ENCODE measurements at regions not wholly inside any gene's neighbourhood (a gene's known extent, or its start where the extent isn't known, plus 50 kb on each side); places are given as distances from the start of the nearest gene placed in this dataset.

- Mint-ChIP-seq H3K36me3 (no peaks in the 10 kb centered on the region), H3K9me3 (no peaks in the 10 kb centered on the region), H3K4me3 (no peak overlapping the region), H3K27me3 (ENCODE audit: low read depth in 2 of 2) (peaks cover 3 to 12% of the 10 kb centered on the region in 2 donors), H3K27ac (no peak overlapping the region), H3K4me1 (peaks cover 19 to 27% of the 10 kb centered on the region in 2 donors)
- WGBS (ENCODE audit: insufficient coverage): 89% methylated on average over 4 of the region's 4 CpGs
- intact Hi-C loops (cut with micrococcal nuclease): no loop called here
- H3K4me3 ChIP-seq (ENCODE audit: low read length): no peak overlapping the region
- TF ChIP-seq CTCF (IDR thresholded peaks at IDR 0.05): no peak
- ATAC-seq: no peak
- peaks cover 12% of the 10 kb centered on the region for H3K4me1 ChIP-seq (ENCODE audit: control insufficient read depth, insufficient read depth, low read length)
- no peak overlapping the region for H3K27ac ChIP-seq (ENCODE audit: low read length)
- H3K9me3 ChIP-seq (ENCODE audit: control insufficient read depth, insufficient read depth, low read length): no peaks in the 10 kb centered on the region
- H3K36me3 ChIP-seq (ENCODE audit: control insufficient read depth, insufficient read depth, low read length): no peaks in the 10 kb centered on the region
- H3K27me3 ChIP-seq (ENCODE audit: control insufficient read depth, insufficient read depth, low read length): no peaks in the 10 kb centered on the region
- no peak for DNase-seq
These were observed 190.2 kb upstream of the BTG1 start for GRCh38 chr12:92335831-92336230.

GRCh38 chr12:92334552-92334951, 188.9 kb upstream of the BTG1 start:
- peaks cover 12% of the 10 kb centered on the region for H3K4me1 ChIP-seq (ENCODE audit: control insufficient read depth, insufficient read depth, low read length)
- Mint-ChIP-seq H3K4me3 (no peak overlapping the region), H3K27ac (no peak overlapping the region), H3K27me3 (ENCODE audit: low read depth in 2 of 2) (peaks cover 3 to 12% of the 10 kb centered on the region in 2 donors), H3K4me1 (peaks cover 19 to 26% of the 10 kb centered on the region in 2 donors), H3K36me3 (no peaks in the 10 kb centered on the region), H3K9me3 (no peaks in the 10 kb centered on the region)
- H3K27me3 ChIP-seq (ENCODE audit: control insufficient read depth, insufficient read depth, low read length): no peaks in the 10 kb centered on the region
- 100% methylated on average over 3 of the region's 4 CpGs for WGBS (ENCODE audit: insufficient coverage)
- intact Hi-C loops (cut with micrococcal nuclease): no loop called here
- H3K36me3 ChIP-seq (ENCODE audit: control insufficient read depth, insufficient read depth, low read length): no peaks in the 10 kb centered on the region
- DNase-seq (no peak), ATAC-seq (no peak)
- H3K4me3 ChIP-seq (ENCODE audit: low read length): no peak overlapping the region
- H3K27ac ChIP-seq (ENCODE audit: low read length): no peak overlapping the region
- no peak for TF ChIP-seq CTCF (IDR thresholded peaks at IDR 0.05)
- H3K9me3 ChIP-seq (ENCODE audit: control insufficient read depth, insufficient read depth, low read length): no peaks in the 10 kb centered on the region

- intact Hi-C loops (cut with micrococcal nuclease): no loop called here
- Mint-ChIP-seq H3K4me3 (no peak overlapping the region), H3K36me3 (no peaks in the 10 kb centered on the region), H3K9me3 (no peaks in the 10 kb centered on the region), H3K27me3 (ENCODE audit: low read depth in 2 of 2) (peaks cover 6 to 12% of the 10 kb centered on the region in 2 donors), H3K4me1 (peaks cover 19 to 30% of the 10 kb centered on the region in 2 donors), H3K27ac (no peak overlapping the region)
- peak in 1 of 2 donors; percentile 16 for DNase-seq
- Histone ChIP-seq H3K27me3 (ENCODE audit: control insufficient read depth, insufficient read depth, low read length) (no peaks in the 10 kb centered on the region), H3K27ac (ENCODE audit: low read length) (no peak overlapping the region), H3K36me3 (ENCODE audit: control insufficient read depth, insufficient read depth, low read length) (no peaks in the 10 kb centered on the region), H3K4me3 (ENCODE audit: low read length) (no peak overlapping the region), H3K9me3 (ENCODE audit: control insufficient read depth, insufficient read depth, low read length) (no peaks in the 10 kb centered on the region), H3K4me1 (ENCODE audit: control insufficient read depth, insufficient read depth, low read length) (peaks cover 12% of the 10 kb centered on the region)
- no peak for TF ChIP-seq CTCF (IDR thresholded peaks at IDR 0.05)
- peak in 1 of 3 donors; percentile 65 for ATAC-seq
- WGBS (ENCODE audit: insufficient coverage): 68% methylated on average over 2 of the region's 2 CpGs
These were observed 186.9 kb upstream of the BTG1 start for GRCh38 chr12:92332552-92332951.

GRCh38 chr12:92331383-92331782, 185.7 kb upstream of the BTG1 start:
- no peak for ATAC-seq
- Mint-ChIP-seq H3K4me1 (peaks cover 19 to 25% of the 10 kb centered on the region in 2 donors), H3K36me3 (no peaks in the 10 kb centered on the region), H3K4me3 (no peak overlapping the region), H3K27ac (no peak overlapping the region), H3K9me3 (no peaks in the 10 kb centered on the region), H3K27me3 (ENCODE audit: low read depth in 2 of 2) (peaks cover 6 to 12% of the 10 kb centered on the region in 2 donors)
- Histone ChIP-seq H3K36me3 (ENCODE audit: control insufficient read depth, insufficient read depth, low read length) (no peaks in the 10 kb centered on the region), H3K4me1 (ENCODE audit: control insufficient read depth, insufficient read depth, low read length) (peaks cover 12% of the 10 kb centered on the region), H3K4me3 (ENCODE audit: low read length) (no peak overlapping the region), H3K27me3 (ENCODE audit: control insufficient read depth, insufficient read depth, low read length) (no peaks in the 10 kb centered on the region), H3K27ac (ENCODE audit: low read length) (no peak overlapping the region), H3K9me3 (ENCODE audit: control insufficient read depth, insufficient read depth, low read length) (no peaks in the 10 kb centered on the region)
- intact Hi-C loops (cut with micrococcal nuclease): no loop called here
- DNase-seq: no peak
- 100% methylated on average over 2 of the region's 3 CpGs for WGBS (ENCODE audit: insufficient coverage)
- no peak for TF ChIP-seq CTCF (IDR thresholded peaks at IDR 0.05)

Measured in natural killer cell (primary cell).